Endothelial cell of umbilical vein (primary cell): ENCODE measurements at regions not wholly inside any gene's neighbourhood (a gene's known extent, or its start where the extent isn't known, plus 50 kb on each side); places are given as distances from the start of the nearest gene placed in this dataset.

Source experiments
- BruUV-seq: library from RNA; stranded (reverse); fragments of 400-500 nt; replicated peaks from 2 replicates; lab custom pipeline; 2021; lab: Mats Ljungman, UMichigan
- CTCF ChIA-PET: fragments of 300-600, 350-600 bp; sonication (Branson Sonifier 250); formaldehyde crosslinking; loops from one replicate; lab custom pipeline; 2021; ENCODE audit warnings: antibody characterized with exemption, inconsistent platforms; lab: Charles Lee
- POLR2A ChIA-PET: fragments of 300-600, 350-600 bp; sonication (Branson Sonifier 250); formaldehyde crosslinking; loops from one replicate; lab custom pipeline; 2021; ENCODE audit warnings: antibody characterized with exemption, inconsistent platforms; lab: Charles Lee
- DNase-seq: peaks from one replicate; pipeline ENCODE4 v3.0.0-alpha.2; 2011; ENCODE audit warnings: low read depth, low spot score
- FAIRE-seq: peaks from 2 replicates; lab custom pipeline; 2011; peaks lifted over from hg19 to GRCh38; lab: Jason Lieb, UNC
- H2AFZ ChIP-seq: 2 replicates; pipeline ENCODE4 v1.6.0; 2012; ENCODE audit warnings: low read depth, low read length, control low read depth, inconsistent platforms
- H3K27ac ChIP-seq: 2 replicates; pipeline ENCODE4 v1.5.1; 2011; ENCODE audit warnings: low read depth, mild to moderate bottlenecking, control low read depth, low read length, moderate library complexity; ENCODE audit not compliant: insufficient read depth
- H3K27me3 ChIP-seq, 2 experiments: 2 replicates each; pipeline versions ENCODE4 v1.6.0 to v1.6.1; 2011; ENCODE audit warnings: low read length in 2 of 2, mixed read lengths in 1 of 2; ENCODE audit not compliant: control insufficient read depth in 2 of 2, insufficient read depth in 2 of 2
- H3K36me3 ChIP-seq, 2 experiments: 2 replicates in 1 of 2; 3 replicates in 1 of 2; pipeline ENCODE4 v1.5.1; 2011; ENCODE audit warnings: low read length in 2 of 2, mild to moderate bottlenecking in 1 of 2, moderate library complexity in 1 of 2; ENCODE audit not compliant: control insufficient read depth in 2 of 2, insufficient read depth in 2 of 2; ENCODE audit errors: extremely low read depth in 1 of 2
- H3K4me1 ChIP-seq: 3 replicates; pipeline ENCODE4 v1.5.1; 2011; ENCODE audit warnings: mild to moderate bottlenecking, low read length; ENCODE audit not compliant: control insufficient read depth, insufficient read depth; ENCODE audit errors: extremely low read depth
- H3K4me2 ChIP-seq: 2 replicates; pipeline ENCODE4 v1.6.1; 2011; ENCODE audit warnings: low read length, control low read depth, mixed read lengths; ENCODE audit not compliant: insufficient read depth
- H3K4me3 ChIP-seq, 3 experiments: fragments of 200-600 bp in 1 of 3; sonication (generic), shearing (Covaris generic) in 1 of 3; replicated peaks in 1 of 3; 2 replicates each; pipeline ENCODE4 v1.5.1; 2011 to 2016; ENCODE audit warnings: control low read depth in 3 of 3, low read length in 3 of 3, mild to moderate bottlenecking in 2 of 3, inconsistent platforms in 1 of 3, low read depth in 1 of 3, moderate library complexity in 1 of 3; ENCODE audit not compliant: insufficient read depth in 1 of 3
- H3K79me2 ChIP-seq: 2 replicates; pipeline ENCODE4 v1.6.0; 2012; ENCODE audit warnings: low read length, inconsistent platforms; ENCODE audit not compliant: control insufficient read depth, insufficient read depth
- H3K9ac ChIP-seq: replicated peaks from 2 replicates; pipeline ENCODE3; 2011; ENCODE audit warnings: low read length, control low read depth; ENCODE audit not compliant: insufficient read depth; ENCODE audit errors: extremely low read depth
- H3K9me1 ChIP-seq: replicated peaks from 3 replicates; pipeline ENCODE4 v1.6.0; 2011; ENCODE audit warnings: mild to moderate bottlenecking, low read length; ENCODE audit not compliant: control insufficient read depth, insufficient read depth; ENCODE audit errors: extremely low read depth
- H3K9me3 ChIP-seq: replicated peaks from 2 replicates; pipeline ENCODE4 v1.5.1; 2012; ENCODE audit warnings: low read length, inconsistent platforms; ENCODE audit not compliant: control insufficient read depth, insufficient read depth
- H4K20me1 ChIP-seq: replicated peaks from 2 replicates; pipeline ENCODE3; 2011; ENCODE audit warnings: mild to moderate bottlenecking, low read length; ENCODE audit not compliant: control insufficient read depth, insufficient read depth; ENCODE audit errors: extremely low read depth
- EZH2 ChIP-seq: IDR thresholded peaks from 2 replicates; pipeline ENCODE4 v1.6.1; 2012; ENCODE audit warnings: borderline replicate concordance, low read depth, mild to moderate bottlenecking, moderate library complexity, low read length, inconsistent platforms; ENCODE audit not compliant: severe bottlenecking
- FOS ChIP-seq: IDR thresholded peaks from 2 replicates; pipeline ENCODE4 v1.6.1; 2011; ENCODE audit warnings: mild to moderate bottlenecking, low read length, moderate library complexity, borderline replicate concordance; ENCODE audit not compliant: insufficient read depth
- GATA2 ChIP-seq: IDR thresholded peaks from 2 replicates; pipeline ENCODE4 v1.7.0; 2011; ENCODE audit warnings: low read depth, mild to moderate bottlenecking, moderate library complexity, mixed read lengths, low read length; ENCODE audit not compliant: insufficient read length, insufficient read depth
- JUN ChIP-seq: IDR thresholded peaks from 2 replicates; pipeline ENCODE4 v1.6.1; 2011; ENCODE audit warnings: borderline replicate concordance, low read depth; ENCODE audit not compliant: insufficient read length, insufficient read depth
- MYC ChIP-seq: IDR thresholded peaks from one replicate; pipeline ENCODE4 v1.6.1; 2011; ENCODE audit warnings: mild to moderate bottlenecking, low read depth, low read length
- POLR2A ChIP-seq: IDR thresholded peaks from 2 replicates; pipeline ENCODE4 v1.6.1; 2012; ENCODE audit warnings: low read depth, mild to moderate bottlenecking, control low read depth, low read length
- POLR2AphosphoS5 ChIP-seq: IDR thresholded peaks from 2 replicates; pipeline ENCODE4 v1.6.1; 2012; ENCODE audit warnings: low read depth, mild to moderate bottlenecking, control low read depth, low read length, moderate library complexity; ENCODE audit not compliant: insufficient read depth
- dilution Hi-C: fragments of 300-500 bp; cut with MboI; formaldehyde crosslinking; loops from one replicate; pipeline ENCODE4 v1.15.0; 2019; ENCODE audit warnings: low sequenced_read_pairs; ENCODE audit not compliant: extremely low pct_ligation_motif_present
- intact Hi-C: fragments of 100-400 bp; cut with micrococcal nuclease; formaldehyde crosslinking; loops from one replicate; pipeline ENCODE4 v1.10.0; 2022
- TF ChIP-seq, protein P1 (sequence below), 2 donors: IDR thresholded peaks; 1 replicate in 1 of 2; 2 replicates in 1 of 2; pipeline ENCODE4 v1.5.1; 2011; ENCODE audit warnings: low read length in 2 of 2, mild to moderate bottlenecking in 2 of 2, moderate library complexity in 2 of 2, control low read depth in 1 of 2, inconsistent platforms in 1 of 2, low read depth in 1 of 2; ENCODE audit not compliant: insufficient read depth in 1 of 2; ENCODE audit errors: extremely low read depth in 1 of 2
- TF ChIP-seq, protein P2 (sequence below): IDR thresholded peaks from 2 replicates; pipeline ENCODE4 v1.6.1; 2011; ENCODE audit not compliant: insufficient read depth, insufficient read length

- BruUV-seq = no TSS peak
- Histone ChIP-seq H3K27me3 (no peaks in the 10 kb centered on the region), H3K9me3 (no peaks in the 10 kb centered on the region), H3K4me2 (no peak overlapping the region), H3K4me3 (no peak overlapping the region), H4K20me1 (no peaks in the 10 kb centered on the region), H3K4me1 (no peaks in the 10 kb centered on the region), H3K9ac (no peak overlapping the region), H3K79me2 (no peaks in the 10 kb centered on the region), H2AFZ (no peak overlapping the region), H3K9me1 (no peaks in the 10 kb centered on the region), H3K36me3 (no peaks in the 10 kb centered on the region), H3K27ac (no peak overlapping the region)
- FAIRE-seq (no peak), DNase-seq (no peak)
- ChIA-PET CTCF (no interaction called here), POLR2A (no interaction called here)
- intact Hi-C loops = no loop called here
- TF ChIP-seq POLR2AphosphoS5 (no peak), GATA2 (no peak), FOS (no peak)
- dilution Hi-C loops = no loop called here
Measured at GRCh38 chr2:31770741-31771140, 190.0 kb upstream of the SRD5A2 start.

DNA sequence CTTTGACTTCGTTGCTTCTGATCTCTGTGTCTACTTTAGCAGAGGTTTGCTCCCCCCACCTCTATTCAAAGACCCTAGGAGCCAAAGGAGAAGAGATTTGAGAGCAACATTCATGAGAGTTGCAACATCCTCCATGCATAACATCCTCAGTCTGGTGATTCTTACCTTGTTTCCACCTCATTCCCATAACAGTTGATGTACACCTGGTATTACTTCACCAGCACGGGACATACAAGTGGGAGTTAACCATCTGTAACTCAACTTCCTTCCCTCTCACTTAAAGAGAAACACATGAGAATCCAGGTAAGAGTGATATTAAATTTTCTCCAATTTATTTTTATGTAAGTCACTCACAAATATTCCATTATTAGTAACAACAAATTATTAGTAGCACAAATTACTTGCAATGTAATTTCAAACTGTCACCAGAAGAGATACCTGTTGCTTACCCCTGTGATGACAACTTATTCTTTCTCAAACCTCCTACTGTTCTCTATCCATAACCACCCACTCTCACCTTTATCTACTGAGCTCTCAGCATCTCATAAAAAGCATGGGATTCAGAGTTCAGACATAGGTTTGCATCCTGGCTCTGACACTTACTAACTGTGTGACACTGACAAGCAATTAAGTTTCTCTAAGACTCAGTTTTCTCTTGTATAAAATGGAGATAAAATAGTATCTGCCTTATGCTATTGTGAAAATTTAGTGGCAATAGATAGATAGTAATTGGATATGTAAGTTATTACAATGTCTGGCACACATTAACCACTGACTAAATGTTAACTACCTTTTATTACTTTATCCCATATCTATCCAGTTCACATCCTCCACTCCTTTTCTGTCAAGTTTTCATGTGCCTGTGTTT, 184.6 kb upstream of the SRD5A2 start:
- FAIRE-seq = no peak
- TF ChIP-seq, protein P1, sequence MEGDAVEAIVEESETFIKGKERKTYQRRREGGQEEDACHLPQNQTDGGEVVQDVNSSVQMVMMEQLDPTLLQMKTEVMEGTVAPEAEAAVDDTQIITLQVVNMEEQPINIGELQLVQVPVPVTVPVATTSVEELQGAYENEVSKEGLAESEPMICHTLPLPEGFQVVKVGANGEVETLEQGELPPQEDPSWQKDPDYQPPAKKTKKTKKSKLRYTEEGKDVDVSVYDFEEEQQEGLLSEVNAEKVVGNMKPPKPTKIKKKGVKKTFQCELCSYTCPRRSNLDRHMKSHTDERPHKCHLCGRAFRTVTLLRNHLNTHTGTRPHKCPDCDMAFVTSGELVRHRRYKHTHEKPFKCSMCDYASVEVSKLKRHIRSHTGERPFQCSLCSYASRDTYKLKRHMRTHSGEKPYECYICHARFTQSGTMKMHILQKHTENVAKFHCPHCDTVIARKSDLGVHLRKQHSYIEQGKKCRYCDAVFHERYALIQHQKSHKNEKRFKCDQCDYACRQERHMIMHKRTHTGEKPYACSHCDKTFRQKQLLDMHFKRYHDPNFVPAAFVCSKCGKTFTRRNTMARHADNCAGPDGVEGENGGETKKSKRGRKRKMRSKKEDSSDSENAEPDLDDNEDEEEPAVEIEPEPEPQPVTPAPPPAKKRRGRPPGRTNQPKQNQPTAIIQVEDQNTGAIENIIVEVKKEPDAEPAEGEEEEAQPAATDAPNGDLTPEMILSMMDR (IDR thresholded peaks at IDR 0.05; ENCODE audit: extremely low read depth in 1 of 2, insufficient read depth in 1 of 2, low read depth in 1 of 2, low read length in 2 of 2) = no peak
- TF ChIP-seq EZH2 = no peak
- TF ChIP-seq, protein P2, sequence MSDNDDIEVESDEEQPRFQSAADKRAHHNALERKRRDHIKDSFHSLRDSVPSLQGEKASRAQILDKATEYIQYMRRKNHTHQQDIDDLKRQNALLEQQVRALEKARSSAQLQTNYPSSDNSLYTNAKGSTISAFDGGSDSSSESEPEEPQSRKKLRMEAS = no peak
- no peak for TF ChIP-seq MYC
- TF ChIP-seq FOS = no peak
- TF ChIP-seq GATA2 = no peak
- TF ChIP-seq POLR2A = no peak
- TF ChIP-seq POLR2AphosphoS5 = no peak
- TF ChIP-seq JUN = no peak
- POLR2A ChIA-PET = no interaction called here

More for the DNA sequence above, 184.6 kb upstream of the SRD5A2 start:
- Histone ChIP-seq H3K27me3 (no peaks in the 10 kb centered on the region), H3K4me1 (no peaks in the 10 kb centered on the region), H3K4me2 (no peak overlapping the region), H4K20me1 (no peaks in the 10 kb centered on the region), H3K4me3 (no peak overlapping the region), H3K27ac (no peak overlapping the region), H3K9me3 (no peaks in the 10 kb centered on the region), H3K9ac (no peak overlapping the region), H3K36me3 (no peaks in the 10 kb centered on the region), H2AFZ (no peak overlapping the region), H3K9me1 (no peaks in the 10 kb centered on the region), H3K79me2 (no peaks in the 10 kb centered on the region)
- CTCF ChIA-PET = no interaction called here
- dilution Hi-C loops (no loop called here), intact Hi-C loops (no loop called here)
- BruUV-seq = no TSS peak
- no peak for DNase-seq
